H9 (cell line): ENCODE measurements at regions not wholly inside any gene's neighbourhood (a gene's known extent, or its start where the extent isn't known, plus 50 kb on each side); places are given as distances from the start of the nearest gene placed in this dataset.

Experiments used
- DNase-seq: peaks from one replicate; pipeline ENCODE4 v3.0.0-alpha.2; 2017
- H2AFZ ChIP-seq: one replicate; pipeline ENCODE4 v1.6.1; 2013; ENCODE audit warnings: mild to moderate bottlenecking, low read length, control low read depth, moderate library complexity
- H2AK5ac ChIP-seq: 2 replicates; pipeline ENCODE4 v1.6.1; 2013; ENCODE audit warnings: low read length, control low read depth, mixed read lengths; ENCODE audit not compliant: insufficient read length
- H2BK120ac ChIP-seq: one replicate; pipeline ENCODE4 v1.6.1; 2013; ENCODE audit warnings: low read depth, mild to moderate bottlenecking, low read length, control low read depth, inconsistent platforms; ENCODE audit not compliant: poor library complexity, severe bottlenecking
- H2BK12ac ChIP-seq: 2 replicates; pipeline ENCODE4 v1.6.1; 2013; ENCODE audit warnings: low read length, control low read depth, mixed read lengths, low read depth; ENCODE audit not compliant: insufficient read length
- H2BK15ac ChIP-seq: 2 replicates; pipeline ENCODE4 v1.6.1; 2013; ENCODE audit warnings: low read depth, low read length, control low read depth
- H2BK20ac ChIP-seq: one replicate; pipeline ENCODE4 v1.6.1; 2013; ENCODE audit warnings: low read depth, mild to moderate bottlenecking, low read length, control low read depth, inconsistent platforms; ENCODE audit not compliant: poor library complexity, severe bottlenecking
- H2BK5ac ChIP-seq: 2 replicates; pipeline ENCODE4 v1.6.1; 2013; ENCODE audit warnings: low read length, control low read depth, mixed read lengths; ENCODE audit not compliant: insufficient read length
- H3K14ac ChIP-seq: 2 replicates; pipeline ENCODE4 v1.6.1; 2013; ENCODE audit warnings: low read length, control low read depth; ENCODE audit not compliant: insufficient read depth
- H3K18ac ChIP-seq: 2 replicates; pipeline ENCODE4 v1.6.1; 2013; ENCODE audit warnings: low read depth, mild to moderate bottlenecking, mixed read lengths, low read length, control low read depth; ENCODE audit not compliant: insufficient read length
- H3K23ac ChIP-seq: 2 replicates; pipeline ENCODE4 v1.6.1; 2013; ENCODE audit warnings: low read length, control low read depth, mixed read lengths, low read depth; ENCODE audit not compliant: insufficient read length
- H3K23me2 ChIP-seq: 2 replicates; pipeline ENCODE4 v1.6.1; 2013; ENCODE audit warnings: low read depth, mild to moderate bottlenecking, mixed read lengths, low read length, control low read depth; ENCODE audit not compliant: insufficient read length, poor library complexity, severe bottlenecking
- H3K27ac ChIP-seq: 2 replicates; pipeline ENCODE4 v1.5.1; 2013; ENCODE audit warnings: low read length, control low read depth, mixed read lengths, low read depth; ENCODE audit not compliant: insufficient read length
- H3K27me3 ChIP-seq: 2 replicates; pipeline ENCODE4 v1.6.1; 2013; ENCODE audit warnings: low read length, control low read depth, inconsistent platforms; ENCODE audit not compliant: insufficient read depth
- H3K4ac ChIP-seq: 2 replicates; pipeline ENCODE4 v1.6.1; 2013; ENCODE audit warnings: low read depth, mild to moderate bottlenecking, control low read depth, inconsistent platforms, low read length, moderate library complexity
- H3K4me1 ChIP-seq: 2 replicates; pipeline ENCODE4 v1.6.1; 2013; ENCODE audit warnings: low read length, control low read depth, inconsistent platforms; ENCODE audit not compliant: insufficient read depth
- H3K4me2 ChIP-seq: 2 replicates; pipeline ENCODE4 v1.6.1; 2013; ENCODE audit warnings: low read length, control low read depth, mixed read lengths; ENCODE audit not compliant: insufficient read length, insufficient read depth
- H3K56ac ChIP-seq: 2 replicates; pipeline ENCODE4 v1.6.1; 2013; ENCODE audit warnings: low read depth, mild to moderate bottlenecking, mixed read lengths, low read length, control low read depth; ENCODE audit not compliant: insufficient read length
- H3K79me1 ChIP-seq: 2 replicates; pipeline ENCODE4 v1.6.1; 2013; ENCODE audit warnings: low read depth, mild to moderate bottlenecking, moderate library complexity, low read length, control low read depth, inconsistent platforms; ENCODE audit not compliant: insufficient read depth, poor library complexity, severe bottlenecking
- H3K79me2 ChIP-seq: 2 replicates; pipeline ENCODE4 v1.6.1; 2013; ENCODE audit warnings: low read length, control low read depth, inconsistent platforms; ENCODE audit not compliant: insufficient read depth
- H3K9ac ChIP-seq: 2 replicates; pipeline ENCODE4 v1.6.1; 2013; ENCODE audit warnings: low read length, control low read depth, mixed read lengths; ENCODE audit not compliant: insufficient read length; ENCODE audit errors: extremely low read depth
- H3K9me3 ChIP-seq: one replicate; pipeline ENCODE4 v1.6.1; 2013; ENCODE audit warnings: low read depth, low read length, inconsistent platforms; ENCODE audit not compliant: control insufficient read depth
- H3T11ph ChIP-seq: one replicate; pipeline ENCODE4 v1.6.1; 2013; ENCODE audit warnings: mild to moderate bottlenecking, low read length, control low read depth, inconsistent platforms
- H4K20me1 ChIP-seq: one replicate; pipeline ENCODE4 v1.6.1; 2013; ENCODE audit not compliant: control insufficient read depth, insufficient read length, insufficient read depth
- H4K5ac ChIP-seq: 2 replicates; pipeline ENCODE4 v1.6.1; 2013; ENCODE audit warnings: low read depth, mild to moderate bottlenecking, mixed read lengths, low read length, control low read depth; ENCODE audit not compliant: insufficient read length
- H4K8ac ChIP-seq: replicated peaks from 2 replicates; pipeline ENCODE4 v1.6.1; 2013; ENCODE audit warnings: low read length, control low read depth, mixed read lengths, low read depth; ENCODE audit not compliant: insufficient read length
- H4K91ac ChIP-seq: 2 replicates; pipeline ENCODE4 v1.6.1; 2013; ENCODE audit warnings: low read depth, mild to moderate bottlenecking, moderate library complexity, mixed read lengths, low read length, control low read depth; ENCODE audit not compliant: insufficient read length
- H3K27ac Mint-ChIP-seq, 3 experiments: 2 replicates in 2 of 3; 3 replicates in 1 of 3; pipeline ENCODE4 v1.8.0; 2020 to 2021; ENCODE audit warnings: mixed read lengths in 3 of 3, mild to moderate bottlenecking in 1 of 3, moderate library complexity in 1 of 3
- H3K27me3 Mint-ChIP-seq: 2 replicates; pipeline ENCODE4 v1.8.0; 2021; ENCODE audit warnings: low read depth, mild to moderate bottlenecking, moderate library complexity, mixed read lengths
- H3K36me3 Mint-ChIP-seq, 3 experiments: 2 replicates in 2 of 3; 3 replicates in 1 of 3; pipeline ENCODE4 v1.8.0; 2020 to 2021; ENCODE audit warnings: low read depth in 3 of 3, mixed read lengths in 3 of 3; ENCODE audit not compliant: insufficient read depth in 1 of 3
- H3K4me1 Mint-ChIP-seq, 2 experiments: 2 replicates each; pipeline ENCODE4 v1.8.0; 2020; ENCODE audit warnings: mixed read lengths in 2 of 2
- H3K4me3 Mint-ChIP-seq, 2 experiments: 2 replicates in 1 of 2; 3 replicates in 1 of 2; pipeline ENCODE4 v1.8.0; 2020 to 2021; ENCODE audit warnings: mild to moderate bottlenecking in 2 of 2, mixed read lengths in 2 of 2, moderate library complexity in 1 of 2
- H3K9me3 Mint-ChIP-seq, 2 experiments: 2 replicates in 1 of 2; 3 replicates in 1 of 2; pipeline ENCODE4 v1.8.0; 2020; ENCODE audit warnings: mild to moderate bottlenecking in 2 of 2, mixed read lengths in 2 of 2, moderate library complexity in 1 of 2
- CTCF ChIP-seq: fragments of 200-600 bp; sonication (generic); conservative IDR thresholded peaks from 3 replicates; pipeline ENCODE4 v1.8.0; 2021; ENCODE audit warnings: antibody characterized with exemption, mild to moderate bottlenecking
- WGBS: extraction: QIAGEN DNeasy Blood & Tissue Kit; methylation state at CpG from one replicate; pipeline ENCODE4 v1.1.7; 2013; ENCODE audit warnings: missing lambda C conversion rate, low lambda C conversion rate, mixed read lengths; ENCODE audit not compliant: insufficient read length; ENCODE audit errors: extremely low coverage; 5-methylcytosine and 5-hydroxymethylcytosine counted together

- no peak overlapping the region for H2BK120ac ChIP-seq
- no peak overlapping the region for H3K4ac ChIP-seq
- H2BK12ac ChIP-seq, result no peak overlapping the region
- Mint-ChIP-seq H3K36me3 (no peaks in the 10 kb centered on the region), H3K27ac (no peak overlapping the region), H3K27me3 (no peaks in the 10 kb centered on the region), H3K9me3 (no peaks in the 10 kb centered on the region), H3K4me3 (no peak overlapping the region), H3K4me1 (no peaks in the 10 kb centered on the region; a peak in 1 of 4 replicates)
- no peak overlapping the region for H2BK15ac ChIP-seq
- H2BK5ac ChIP-seq, result no peak overlapping the region
- no peaks in the 10 kb centered on the region for H3K79me2 ChIP-seq
- H4K5ac ChIP-seq, result no peak overlapping the region
- no peaks in the 10 kb centered on the region for H3K9me3 ChIP-seq
- no peak for TF ChIP-seq CTCF
- H3K4me2 ChIP-seq, result no peak overlapping the region
- no peak overlapping the region for H3K18ac ChIP-seq
- no peak for DNase-seq
- no peak overlapping the region for H2AK5ac ChIP-seq
- no peak overlapping the region for H3K14ac ChIP-seq
- no peak overlapping the region for H4K91ac ChIP-seq
- no peak overlapping the region for H2BK20ac ChIP-seq
- no peak overlapping the region for H3K56ac ChIP-seq
- H3K27ac ChIP-seq, result no peak overlapping the region
- H3K27me3 ChIP-seq, result no peaks in the 10 kb centered on the region
- no peaks in the 10 kb centered on the region for H4K20me1 ChIP-seq
- H2AFZ ChIP-seq, result no peak overlapping the region
- no peak overlapping the region for H3K9ac ChIP-seq
- no CpG with 5 or more reads among the region's 3 CpGs for WGBS
- no peaks in the 10 kb centered on the region for H3K4me1 ChIP-seq
- no peak overlapping the region for H3T11ph ChIP-seq
- H4K8ac ChIP-seq, result no peak overlapping the region
- no peaks in the 10 kb centered on the region for H3K23me2 ChIP-seq
- H3K79me1 ChIP-seq, result no peaks in the 10 kb centered on the region
- H3K23ac ChIP-seq, result no peak overlapping the region
Measured at GRCh38 chr5:166499447-166500240, 1791.8 kb upstream of the WWC1 start.
